ENCODE measurements at regions not wholly inside any gene's neighbourhood (a gene's known extent, or its start where the extent isn't known, plus 50 kb on each side); places are given as distances from the start of the nearest gene placed in this dataset.
A peak's percentile ranks its signal among the peaks of the same experiment; 100 is the strongest.

DNA sequence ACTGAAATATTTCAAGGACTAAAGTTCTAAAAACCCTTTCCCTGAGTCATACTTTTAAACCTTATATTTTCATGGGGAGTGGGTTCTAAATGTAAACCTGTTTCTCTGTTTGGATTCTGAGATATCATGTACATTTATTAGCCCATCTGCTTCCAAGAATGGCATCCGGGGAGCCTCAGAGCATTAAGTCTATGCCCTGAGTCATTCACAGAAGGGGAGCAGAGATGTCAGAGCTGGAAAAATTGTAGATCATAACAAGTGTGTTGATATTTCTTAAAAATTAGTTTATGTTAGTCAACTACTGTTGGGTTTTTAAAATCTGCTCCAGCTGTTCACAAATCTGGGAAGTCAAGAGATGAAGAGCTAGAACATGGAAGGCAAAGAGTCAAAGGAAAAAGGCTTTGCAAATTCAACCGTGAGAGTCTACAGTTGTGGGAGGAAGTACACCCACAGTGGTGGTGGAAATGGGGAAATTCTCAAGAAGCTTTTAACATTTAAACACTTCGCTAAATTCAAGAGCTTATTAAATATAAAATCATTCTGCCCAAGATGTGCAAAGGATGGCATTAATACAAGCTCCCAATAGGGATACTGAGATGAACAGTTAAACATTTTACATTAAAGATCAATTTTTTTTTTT is 70.5 kb upstream of the FLRT2 start:
- no peaks in the 10 kb centered on the region for H3K9me3 ChIP-seq
- TF ChIP-seq POLR2A (IDR thresholded peaks at IDR 0.05) (no peak), CTCF (IDR thresholded peaks at IDR 0.05) (no peak)
- 80 to 86% (median 82%) methylated on average over 3 of the region's 3 CpGs for WGBS, 4 donors
- H3K4me1 ChIP-seq: no peaks in the 10 kb centered on the region
- no peaks in the 10 kb centered on the region for H3K36me3 ChIP-seq
- ATAC-seq: no peak
- intact Hi-C loops (cut with DNase I): no loop called here
- DNase-seq: no peak
- H3K27ac ChIP-seq: no peak overlapping the region
- no peaks in the 10 kb centered on the region for H3K27me3 ChIP-seq
- no peak overlapping the region for H3K4me3 ChIP-seq

- Histone ChIP-seq H3K36me3 (no peaks in the 10 kb centered on the region), H3K4me3 (no peak overlapping the region), H3K27me3 (no peaks in the 10 kb centered on the region), H3K4me1 (no peaks in the 10 kb centered on the region), H3K27ac (peak overlapping the region in 2 of 12 donors; percentile 3 to 20), H3K9me3 (no peaks in the 10 kb centered on the region)
- WGBS, 4 donors: 70 to 87% (median 80%) methylated on average over 3 of the region's 3 CpGs
- TF ChIP-seq CTCF (IDR thresholded peaks at IDR 0.05): no peak
- TF ChIP-seq POLR2A (IDR thresholded peaks at IDR 0.05): no peak
- ATAC-seq (no peak), DNase-seq (no peak)
- intact Hi-C loops (cut with DNase I): no loop called here
Measured at GRCh38 chr14:85461432-85462133, 68.4 kb upstream of the FLRT2 start.

DNA sequence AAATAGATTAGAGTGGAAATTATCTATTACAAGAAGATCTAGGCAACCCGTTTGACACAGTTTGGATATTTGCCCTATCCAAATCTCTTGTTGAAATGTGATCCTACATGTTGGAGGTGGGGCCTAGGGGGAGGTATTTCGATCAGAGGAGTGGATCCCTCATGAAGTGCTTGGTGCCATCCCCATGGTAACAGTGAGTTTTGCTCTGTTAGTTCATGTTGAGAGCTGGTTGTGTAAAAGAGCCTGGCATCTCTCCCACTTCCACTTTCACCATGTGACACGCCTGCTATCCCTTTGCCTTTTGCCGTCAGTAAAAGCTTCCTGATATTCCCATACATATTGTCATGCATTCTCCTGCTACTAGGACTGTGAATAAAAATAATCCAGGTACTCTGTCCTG is 66.4 kb upstream of the FLRT2 start:
- no peaks in the 10 kb centered on the region for H3K4me1 ChIP-seq
- ATAC-seq (no peak), DNase-seq (no peak)
- no peaks in the 10 kb centered on the region for H3K36me3 ChIP-seq
- H3K9me3 ChIP-seq: no peaks in the 10 kb centered on the region
- intact Hi-C loops (cut with DNase I): no loop called here
- no peak overlapping the region for H3K27ac ChIP-seq
- no peaks in the 10 kb centered on the region for H3K27me3 ChIP-seq
- H3K4me3 ChIP-seq: no peak overlapping the region
- WGBS, 4 donors: 53 to 68% (median 59%) methylated on average over 4 of the region's 4 CpGs
- no peak for TF ChIP-seq CTCF (IDR thresholded peaks at IDR 0.05)
- TF ChIP-seq POLR2A (IDR thresholded peaks at IDR 0.05): no peak

GRCh38 chr14:85464135-85464895 is 65.6 kb upstream of the FLRT2 start:
- H3K4me3 ChIP-seq: no peak overlapping the region
- DNase-seq (no peak), ATAC-seq (no peak)
- no peaks in the 10 kb centered on the region for H3K4me1 ChIP-seq
- H3K27ac ChIP-seq: no peak overlapping the region
- 71 to 82% (median 73%) methylated on average over 2 of the region's 2 CpGs for WGBS, 4 donors
- intact Hi-C loops (cut with DNase I): no loop called here
- no peaks in the 10 kb centered on the region for H3K9me3 ChIP-seq
- TF ChIP-seq POLR2A (IDR thresholded peaks at IDR 0.05) (no peak), CTCF (IDR thresholded peaks at IDR 0.05) (no peak)
- H3K36me3 ChIP-seq: no peaks in the 10 kb centered on the region
- no peaks in the 10 kb centered on the region for H3K27me3 ChIP-seq
